ENCODE measurements at regions not wholly inside any gene's neighbourhood (a gene's known extent, or its start where the extent isn't known, plus 50 kb on each side); places are given as distances from the start of the nearest gene placed in this dataset.

GRCh38 chr18:47500930-47501329 lies 249.5 kb upstream of the SKOR2 start:
- TF ChIP-seq REST (IDR thresholded peaks at IDR 0.05; ENCODE audit: insufficient read depth in 1 of 2, low read depth in 2 of 2, low read length in 1 of 2) (no peak), CTCF (IDR thresholded peaks at IDR 0.05) (no peak), TCF7L2 (IDR thresholded peaks at IDR 0.05; ENCODE audit: low read depth, low read length) (no peak), POLR2AphosphoS5 (IDR thresholded peaks at IDR 0.05; ENCODE audit: low read depth, low read length) (no peak)

Data from Panc1 (cell line).